ENCODE measurements at regions not wholly inside any gene's neighbourhood (a gene's known extent, or its start where the extent isn't known, plus 50 kb on each side); places are given as distances from the start of the nearest gene placed in this dataset.
"Not testable (repeated sequence)": the region's sequence is repeated elsewhere in the genome, so short reads cannot be mapped to it uniquely, and the experiment has no call there.

- H3K4me3 Mint-ChIP-seq; H3K9me3 Mint-ChIP-seq; DNase-seq (ENCODE audit: low spot score); H3K27ac Mint-ChIP-seq; ATAC-seq; H3K36me3 Mint-ChIP-seq: not testable (repeated sequence)
- peaks cover 28 to 44% of the 10 kb centered on the region in 2 donors for H3K27me3 Mint-ChIP-seq
- peaks cover 15 to 19% of the 10 kb centered on the region in 2 donors for H3K4me1 Mint-ChIP-seq (ENCODE audit: low read depth in 2 of 2)
These were observed 210.5 kb downstream of the ICOS start for GRCh38 chr2:204147040-204147439.

GRCh38 chr2:204150721-204151120 lies 214.2 kb downstream of the ICOS start:
- DNase-seq (ENCODE audit: low spot score) (no peak), ATAC-seq (peak in 1 of 2 donors; percentile 24)
- H3K9me3 Mint-ChIP-seq, result no peaks in the 10 kb centered on the region
- H3K4me3 Mint-ChIP-seq, result no peak overlapping the region
- H3K4me1 Mint-ChIP-seq (ENCODE audit: low read depth in 2 of 2), result peaks cover 8 to 10% of the 10 kb centered on the region in 2 donors
- no peak overlapping the region for H3K27ac Mint-ChIP-seq
- H3K36me3 Mint-ChIP-seq, result no peaks in the 10 kb centered on the region
- peaks cover 24 to 40% of the 10 kb centered on the region in 2 donors for H3K27me3 Mint-ChIP-seq

- ATAC-seq, result no peak
- no peak for DNase-seq (ENCODE audit: low spot score)
- Mint-ChIP-seq H3K4me1 (ENCODE audit: low read depth in 2 of 2) (peaks cover 3 to 4% of the 10 kb centered on the region in 2 donors), H3K27ac (no peak overlapping the region), H3K36me3 (no peaks in the 10 kb centered on the region), H3K9me3 (no peaks in the 10 kb centered on the region), H3K4me3 (no peak overlapping the region), H3K27me3 (peaks cover 19 to 38% of the 10 kb centered on the region in 2 donors)
These were observed 216.1 kb downstream of the ICOS start for GRCh38 chr2:204152616-204153015.

GRCh38 chr2:204154863-204155262 lies 218.3 kb downstream of the ICOS start:
- Mint-ChIP-seq H3K27me3 (peaks cover 15 to 23% of the 10 kb centered on the region in 2 donors), H3K4me3 (no peak overlapping the region), H3K9me3 (no peaks in the 10 kb centered on the region), H3K4me1 (ENCODE audit: low read depth in 2 of 2) (peaks cover 3 to 4% of the 10 kb centered on the region in 2 donors), H3K36me3 (no peaks in the 10 kb centered on the region), H3K27ac (no peak overlapping the region)
- ATAC-seq, result no peak
- no peak for DNase-seq (ENCODE audit: low spot score)

- peaks cover 3 to 4% of the 10 kb centered on the region in 2 donors for H3K4me1 Mint-ChIP-seq (ENCODE audit: low read depth in 2 of 2)
- H3K36me3 Mint-ChIP-seq, result no peaks in the 10 kb centered on the region
- no peak overlapping the region for H3K4me3 Mint-ChIP-seq
- H3K27me3 Mint-ChIP-seq, result peaks cover 13 to 21% of the 10 kb centered on the region in 2 donors
- no peak for ATAC-seq
- DNase-seq (ENCODE audit: low spot score), result no peak
- no peaks in the 10 kb centered on the region for H3K9me3 Mint-ChIP-seq
- no peak overlapping the region for H3K27ac Mint-ChIP-seq
These were observed 219.9 kb downstream of the ICOS start for GRCh38 chr2:204156456-204156855.

- Mint-ChIP-seq H3K9me3 (no peaks in the 10 kb centered on the region), H3K4me3 (no peak overlapping the region), H3K36me3 (no peaks in the 10 kb centered on the region), H3K27me3 (peaks cover 12 to 19% of the 10 kb centered on the region in 2 donors), H3K27ac (no peak overlapping the region), H3K4me1 (ENCODE audit: low read depth in 2 of 2) (no peaks in the 10 kb centered on the region)
- no peak for ATAC-seq
- DNase-seq (ENCODE audit: low spot score), result no peak
These were observed 221.1 kb downstream of the ICOS start for GRCh38 chr2:204157684-204158083.

GRCh38 chr2:204159526-204159925 lies 223.0 kb downstream of the ICOS start:
- no peaks in the 10 kb centered on the region for H3K4me1 Mint-ChIP-seq (ENCODE audit: low read depth in 2 of 2)
- no peaks in the 10 kb centered on the region for H3K9me3 Mint-ChIP-seq
- DNase-seq (ENCODE audit: low spot score) (no peak), ATAC-seq (no peak)
- H3K27ac Mint-ChIP-seq, result no peak overlapping the region
- H3K27me3 Mint-ChIP-seq, result peaks cover 17 to 25% of the 10 kb centered on the region in 2 donors
- H3K4me3 Mint-ChIP-seq, result no peak overlapping the region
- no peaks in the 10 kb centered on the region for H3K36me3 Mint-ChIP-seq

- no peaks in the 10 kb centered on the region for H3K4me1 Mint-ChIP-seq (ENCODE audit: low read depth in 2 of 2)
- peaks cover 16 to 28% of the 10 kb centered on the region in 2 donors for H3K27me3 Mint-ChIP-seq
- no peak overlapping the region for H3K4me3 Mint-ChIP-seq
These were observed 224.4 kb downstream of the ICOS start for GRCh38 chr2:204160989-204161388.

GRCh38 chr2:204161886-204162285 lies 225.3 kb downstream of the ICOS start:
- Mint-ChIP-seq H3K4me1 (ENCODE audit: low read depth in 2 of 2) (no peaks in the 10 kb centered on the region), H3K4me3 (no peak overlapping the region), H3K9me3 (no peaks in the 10 kb centered on the region), H3K36me3 (no peaks in the 10 kb centered on the region), H3K27ac (no peak overlapping the region), H3K27me3 (peaks cover 18 to 33% of the 10 kb centered on the region in 2 donors)
- DNase-seq (ENCODE audit: low spot score) (no peak), ATAC-seq (no peak)

More at GRCh38 chr2:204160989-204161388, 224.4 kb downstream of the ICOS start:
- Mint-ChIP-seq H3K9me3 (no peaks in the 10 kb centered on the region), H3K36me3 (no peaks in the 10 kb centered on the region), H3K27ac (no peak overlapping the region)
- ATAC-seq, result no peak
- DNase-seq (ENCODE audit: low spot score), result no peak

GRCh38 chr2:204166961-204167360 lies 230.4 kb downstream of the ICOS start:
- DNase-seq (ENCODE audit: low spot score), result no peak
- Mint-ChIP-seq H3K27ac (no peak overlapping the region), H3K27me3 (peaks cover 14 to 17% of the 10 kb centered on the region in 2 donors), H3K36me3 (no peaks in the 10 kb centered on the region), H3K4me3 (no peak overlapping the region), H3K4me1 (ENCODE audit: low read depth in 2 of 2) (no peaks in the 10 kb centered on the region), H3K9me3 (no peaks in the 10 kb centered on the region)
- ATAC-seq, result no peak

- H3K27me3 Mint-ChIP-seq, result peaks cover 14% of the 10 kb centered on the region in 2 donors
- not testable (repeated sequence) for H3K4me3 Mint-ChIP-seq; H3K9me3 Mint-ChIP-seq; H3K4me1 Mint-ChIP-seq (ENCODE audit: low read depth in 2 of 2); ATAC-seq; H3K36me3 Mint-ChIP-seq; DNase-seq (ENCODE audit: low spot score); H3K27ac Mint-ChIP-seq
These were observed 231.1 kb downstream of the ICOS start for GRCh38 chr2:204167670-204168069.

- H3K27me3 Mint-ChIP-seq, result peaks cover 8 to 9% of the 10 kb centered on the region in 2 donors
- no peaks in the 10 kb centered on the region for H3K4me1 Mint-ChIP-seq (ENCODE audit: low read depth in 2 of 2)
- no peak overlapping the region for H3K4me3 Mint-ChIP-seq
- ATAC-seq (no peak), DNase-seq (ENCODE audit: low spot score) (no peak)
- H3K9me3 Mint-ChIP-seq, result no peaks in the 10 kb centered on the region
- H3K27ac Mint-ChIP-seq, result no peak overlapping the region
- no peaks in the 10 kb centered on the region for H3K36me3 Mint-ChIP-seq
These were observed 233.8 kb downstream of the ICOS start for GRCh38 chr2:204170411-204170810.

GRCh38 chr2:204171432-204172144 lies 235.0 kb downstream of the ICOS start:
- Mint-ChIP-seq H3K36me3 (no peaks in the 10 kb centered on the region), H3K27ac (no peak overlapping the region), H3K4me1 (ENCODE audit: low read depth in 2 of 2) (no peaks in the 10 kb centered on the region), H3K27me3 (peaks cover 0 to 5% of the 10 kb centered on the region in 2 donors), H3K9me3 (no peaks in the 10 kb centered on the region), H3K4me3 (no peak overlapping the region)
- DNase-seq (ENCODE audit: low spot score), result no peak
- ATAC-seq, result no peak

GRCh38 chr2:204172145-204172600 lies 235.6 kb downstream of the ICOS start:
- Mint-ChIP-seq H3K27ac (no peak overlapping the region), H3K9me3 (no peaks in the 10 kb centered on the region), H3K4me1 (ENCODE audit: low read depth in 2 of 2) (peaks cover 0 to 4% of the 10 kb centered on the region in 2 donors), H3K36me3 (no peaks in the 10 kb centered on the region), H3K27me3 (peaks cover 0 to 9% of the 10 kb centered on the region in 2 donors), H3K4me3 (no peak overlapping the region)
- no peak for ATAC-seq
- no peak for DNase-seq (ENCODE audit: low spot score)
